GM18951 (cell line): ENCODE measurements at regions not wholly inside any gene's neighbourhood (a gene's known extent, or its start where the extent isn't known, plus 50 kb on each side); places are given as distances from the start of the nearest gene placed in this dataset.
"Not testable (repeated sequence)": the region's sequence is repeated elsewhere in the genome, so short reads cannot be mapped to it uniquely, and the experiment has no call there.

Experiments used
- POLR2A ChIP-seq: IDR thresholded peaks from 4 replicates; pipeline ENCODE4 v1.6.1; 2011; ENCODE audit warnings: mild to moderate bottlenecking; ENCODE audit not compliant: insufficient read length, insufficient read depth; ENCODE audit errors: extremely low read depth
- in situ Hi-C: fragments of 300-500 bp; cut with MboI; formaldehyde crosslinking; loops from one replicate; pipeline ENCODE4 v1.12.0; 2022; ENCODE audit warnings: low sequenced_read_pairs, mixed read lengths, inconsistent platforms; ENCODE audit not compliant: unreplicated experiment

- in situ Hi-C loops, result no loop called here
- no peak for TF ChIP-seq POLR2A
Measured at GRCh38 chr16:17556276-17557052, 85.7 kb upstream of the XYLT1 start.

- in situ Hi-C loops, result no loop called here
- TF ChIP-seq POLR2A, result no peak
Measured at GRCh38 chr16:17555176-17555575, 84.4 kb upstream of the XYLT1 start.

GRCh38 chr16:17552351-17552750, 81.6 kb upstream of the XYLT1 start:
- in situ Hi-C loops, result no loop called here

GRCh38 chr16:17551682-17552081, 80.9 kb upstream of the XYLT1 start:
- in situ Hi-C loops, result not testable (repeated sequence)

More at GRCh38 chr16:17552351-17552750, 81.6 kb upstream of the XYLT1 start:
- TF ChIP-seq POLR2A, result no peak

GRCh38 chr16:17548825-17549224, 78.1 kb upstream of the XYLT1 start:
- no peak for TF ChIP-seq POLR2A
- in situ Hi-C loops, result no loop called here

- in situ Hi-C loops, result no loop called here
Measured at GRCh38 chr16:17544785-17545184, 74.0 kb upstream of the XYLT1 start.

GRCh38 chr16:17544304-17544703, 73.5 kb upstream of the XYLT1 start:
- in situ Hi-C loops, result no loop called here
- no peak for TF ChIP-seq POLR2A

More at GRCh38 chr16:17544785-17545184, 74.0 kb upstream of the XYLT1 start:
- TF ChIP-seq POLR2A, result no peak

GRCh38 chr16:17543073-17543472, 72.3 kb upstream of the XYLT1 start:
- in situ Hi-C loops, result no loop called here
- no peak for TF ChIP-seq POLR2A

GRCh38 chr16:17541324-17541723, 70.6 kb upstream of the XYLT1 start:
- TF ChIP-seq POLR2A, result no peak
- in situ Hi-C loops, result no loop called here

GRCh38 chr16:17538927-17539326, 68.2 kb upstream of the XYLT1 start:
- in situ Hi-C loops, result no loop called here

GRCh38 chr16:17532338-17532995, 61.7 kb upstream of the XYLT1 start:
- in situ Hi-C loops, result no loop called here
- no peak for TF ChIP-seq POLR2A

More at GRCh38 chr16:17538927-17539326, 68.2 kb upstream of the XYLT1 start:
- no peak for TF ChIP-seq POLR2A

- no peak for TF ChIP-seq POLR2A
- in situ Hi-C loops, result no loop called here
Measured at GRCh38 chr16:17529982-17530760, 59.4 kb upstream of the XYLT1 start.
